NK-92 treated with Interleukin-12 subunit alpha and Interleukin-12 subunit beta, amount 100 ng/mL, for 24 hours (cell line): ENCODE measurements at regions not wholly inside any gene's neighbourhood (a gene's known extent, or its start where the extent isn't known, plus 50 kb on each side); places are given as distances from the start of the nearest gene placed in this dataset.
"Not testable (repeated sequence)": the region's sequence is repeated elsewhere in the genome, so short reads cannot be mapped to it uniquely, and the experiment has no call there.

Experiments
- DNase-seq: peaks from one replicate; lab custom pipeline; 2025; lab: John Stamatoyannopoulos, UW

DNA sequence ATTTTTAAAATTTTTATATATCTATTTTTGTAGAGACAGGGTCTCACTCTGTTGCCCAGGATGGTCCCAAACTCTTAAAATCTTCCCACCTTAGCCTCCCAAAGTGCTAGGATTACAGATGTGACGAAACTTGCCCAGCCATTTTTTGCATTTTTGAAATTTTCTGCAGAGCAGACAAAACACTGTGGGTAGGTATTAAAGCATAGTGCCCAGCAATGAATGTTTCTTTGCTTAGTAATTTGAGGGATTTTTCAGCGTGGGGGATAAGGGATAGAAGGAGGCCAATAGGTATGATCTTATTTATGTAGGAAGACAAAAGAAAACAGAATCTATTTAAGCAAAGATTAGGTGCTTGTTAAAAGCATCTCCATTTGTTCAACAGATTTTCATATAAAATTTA lies 446.8 kb upstream of the DPH6 start:
- DNase-seq: no peak

DNA sequence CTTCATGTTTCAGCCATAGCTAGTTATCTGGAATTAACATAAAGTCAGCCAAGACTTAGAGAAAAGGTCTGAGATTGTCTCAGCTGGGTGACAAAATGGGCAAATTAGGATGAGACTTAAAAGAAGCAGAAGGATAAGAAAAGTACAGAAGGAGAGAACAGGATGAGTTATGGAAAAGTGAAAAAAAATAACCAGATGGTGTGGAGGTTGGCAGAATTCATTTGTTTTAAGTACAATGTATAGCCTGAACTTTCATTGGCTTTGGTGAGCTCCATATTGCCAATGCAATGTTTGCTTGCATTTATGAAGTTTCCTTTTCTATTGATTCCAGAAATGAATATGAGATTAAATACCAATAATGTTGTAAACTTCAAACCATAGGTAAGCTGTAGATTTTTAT lies 447.2 kb upstream of the DPH6 start:
- DNase-seq: no peak

DNA sequence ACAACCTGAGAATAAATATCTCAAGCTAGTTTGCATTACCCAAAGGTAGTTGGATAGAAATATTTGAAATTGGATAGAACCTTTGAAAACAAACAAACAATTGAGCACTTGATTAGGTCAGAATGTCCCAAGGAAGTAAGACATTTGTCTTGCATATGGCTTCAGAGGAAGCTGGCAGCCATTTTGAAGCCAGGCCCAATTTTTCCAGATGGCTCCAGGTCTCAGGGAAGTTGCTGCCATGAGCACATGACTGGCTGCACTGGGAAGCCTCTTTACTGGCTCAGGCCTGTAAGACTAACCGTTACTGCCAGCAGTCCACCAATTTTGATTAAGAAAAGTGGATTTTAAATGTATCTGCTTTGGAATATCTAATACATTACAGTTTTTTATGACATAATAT lies 448.9 kb upstream of the DPH6 start:
- no peak for DNase-seq

DNA sequence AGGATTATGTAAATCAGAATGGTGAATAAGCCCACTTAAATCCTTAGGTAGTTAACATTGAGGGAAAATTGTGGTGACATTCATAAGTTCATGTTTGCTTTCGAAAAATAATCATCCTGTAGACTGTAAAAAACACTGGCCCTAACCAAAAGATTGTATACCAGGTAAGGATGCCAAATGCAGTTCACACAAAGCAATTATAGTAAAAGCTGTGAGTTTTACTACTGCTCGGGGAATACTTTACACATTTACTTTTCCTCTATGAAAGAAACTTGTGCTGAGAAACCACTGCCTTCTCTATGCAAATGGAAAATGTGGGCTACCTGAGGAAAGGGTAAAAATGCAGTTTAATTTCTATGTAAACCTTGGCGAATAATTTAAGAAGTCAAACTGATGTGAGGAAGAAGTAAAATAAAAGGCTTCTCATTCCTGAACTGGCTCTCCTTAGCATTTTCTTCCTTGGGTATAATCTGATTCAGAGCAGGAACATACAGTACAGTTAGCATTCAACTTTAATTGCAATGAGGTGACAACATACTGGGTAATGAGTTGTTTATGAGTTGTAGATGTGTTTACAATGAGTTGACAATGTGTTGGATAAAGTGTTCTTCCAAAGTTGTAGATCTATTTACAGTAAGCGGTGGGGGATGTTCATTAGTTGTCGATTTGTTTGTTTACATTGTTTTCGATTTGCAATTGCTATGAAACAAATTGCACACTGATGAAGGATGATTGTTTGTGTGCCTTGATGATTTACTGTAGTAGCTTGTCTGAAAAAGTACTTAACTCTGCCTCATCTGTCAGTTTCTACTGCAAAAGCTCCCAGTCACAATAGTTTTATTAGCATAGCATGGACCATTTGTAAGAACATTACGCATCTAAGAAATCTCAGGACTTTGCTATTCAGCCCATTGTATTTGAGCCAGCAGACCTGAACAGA lies 453.0 kb upstream of the DPH6 start:
- no peak for DNase-seq

DNA sequence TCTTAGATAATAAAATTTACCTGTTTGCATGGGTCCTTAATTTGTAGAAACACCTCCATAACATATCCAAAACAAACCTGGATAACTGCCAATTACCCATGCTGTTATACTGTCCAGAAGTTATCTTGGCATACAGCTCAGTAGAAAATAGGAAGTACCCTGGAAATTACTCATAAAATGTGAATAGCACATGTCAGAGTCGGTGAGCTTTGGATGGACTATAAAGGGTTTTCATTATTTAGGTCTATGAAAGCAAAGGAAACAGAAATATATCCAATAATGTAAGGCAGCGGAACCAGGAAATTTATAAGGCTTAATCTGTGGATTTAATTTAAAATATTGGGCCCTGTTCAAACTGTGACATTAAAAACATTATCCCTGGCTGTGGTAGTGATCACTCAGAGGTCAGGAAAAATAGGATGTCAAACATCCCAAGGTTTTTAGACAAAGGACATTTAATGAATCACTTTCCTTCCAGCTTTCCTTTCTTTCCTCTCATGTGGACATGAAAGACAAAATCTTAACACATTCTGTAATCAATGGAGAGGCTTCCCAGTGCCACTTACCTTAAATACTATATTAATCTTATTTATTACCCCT lies 459.0 kb upstream of the DPH6 start:
- no peak for DNase-seq

DNA sequence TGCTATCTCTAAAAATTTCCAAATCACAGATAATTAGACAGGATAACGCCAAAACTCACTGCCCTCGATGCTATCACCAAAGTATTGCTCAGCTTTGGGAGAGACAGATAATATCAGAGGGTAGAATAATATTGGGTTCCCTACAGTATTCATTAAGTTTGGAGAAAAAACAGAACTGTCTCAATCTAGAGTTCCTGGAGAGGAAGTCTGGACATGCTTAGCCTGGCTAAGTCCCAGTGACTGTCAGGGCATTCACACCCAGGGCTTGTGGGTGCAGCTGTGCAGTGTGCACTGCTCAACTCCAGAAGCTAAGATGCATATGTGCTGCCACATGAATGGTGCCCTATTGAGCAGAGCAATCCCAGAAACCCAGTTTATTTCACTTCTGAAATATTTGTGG lies 459.6 kb upstream of the DPH6 start:
- no peak for DNase-seq

DNA sequence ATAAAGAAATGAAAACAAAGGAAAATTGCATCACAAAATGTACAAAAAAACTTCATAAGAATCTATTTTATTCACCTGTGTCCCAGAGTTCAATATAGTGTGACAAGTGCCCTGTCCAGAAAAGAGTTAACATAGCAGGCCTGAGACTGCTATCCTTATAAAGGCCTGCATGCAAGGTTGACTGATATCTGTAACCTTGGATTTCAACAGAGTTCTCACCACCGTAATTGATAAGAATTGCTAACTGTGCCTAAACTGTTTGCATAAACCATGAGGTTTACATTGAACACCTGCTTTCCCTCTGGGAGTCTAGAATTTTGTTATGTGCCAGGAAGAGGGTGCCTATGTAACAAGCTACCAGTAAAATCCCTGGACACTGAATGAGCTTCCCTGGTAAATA lies 461.7 kb upstream of the DPH6 start:
- no peak for DNase-seq

DNA sequence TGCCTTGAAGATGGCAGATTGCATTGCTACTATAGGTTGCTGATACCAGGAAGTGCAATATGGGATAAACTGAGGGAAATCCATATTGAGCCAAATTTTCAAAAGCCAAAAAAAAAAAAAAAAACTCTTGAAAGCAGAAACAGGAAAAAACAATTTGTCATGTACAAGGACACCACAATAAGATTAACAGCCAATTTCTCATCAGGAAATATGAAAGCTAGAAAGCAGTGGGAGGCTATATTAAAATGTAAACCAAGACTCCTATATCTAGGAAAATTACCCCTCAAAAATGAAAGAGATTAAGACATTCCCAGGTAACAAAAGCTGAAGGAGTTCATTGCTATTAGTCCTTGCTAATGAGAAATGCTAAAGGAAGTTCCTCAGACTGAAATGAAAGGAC lies 462.8 kb upstream of the DPH6 start:
- no peak for DNase-seq

DNA sequence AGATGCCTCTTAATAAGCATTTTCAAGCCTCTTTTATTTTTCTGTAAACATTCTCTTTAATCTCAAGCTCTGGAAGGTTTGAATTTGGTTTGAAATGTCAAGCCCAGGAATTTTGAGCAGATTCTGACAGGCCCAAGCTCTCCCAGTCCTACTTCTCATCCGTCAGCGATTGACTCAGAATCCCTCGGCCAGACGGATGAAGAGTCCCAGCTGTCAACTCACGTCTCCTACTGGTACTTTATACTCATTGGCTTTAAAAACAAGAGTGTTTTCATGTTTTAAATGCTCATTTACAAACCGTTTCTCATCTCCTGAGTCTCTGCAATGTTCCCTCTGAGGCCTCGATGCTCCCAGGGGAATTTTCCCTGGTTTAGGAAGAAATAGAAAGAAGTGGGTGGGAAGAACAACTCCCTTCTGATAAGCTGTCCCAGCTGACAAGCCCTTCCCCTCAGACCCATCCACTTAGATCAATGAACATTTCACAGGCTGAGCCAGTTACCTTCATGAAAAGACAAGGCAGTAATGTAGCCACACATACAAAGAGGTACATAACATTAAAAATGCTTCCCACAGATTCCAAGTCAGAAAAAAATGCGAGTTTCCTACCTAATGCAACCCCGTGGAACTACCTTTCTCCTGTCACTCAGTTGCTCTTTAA lies 478.2 kb upstream of the DPH6 start:
- no peak for DNase-seq

DNA sequence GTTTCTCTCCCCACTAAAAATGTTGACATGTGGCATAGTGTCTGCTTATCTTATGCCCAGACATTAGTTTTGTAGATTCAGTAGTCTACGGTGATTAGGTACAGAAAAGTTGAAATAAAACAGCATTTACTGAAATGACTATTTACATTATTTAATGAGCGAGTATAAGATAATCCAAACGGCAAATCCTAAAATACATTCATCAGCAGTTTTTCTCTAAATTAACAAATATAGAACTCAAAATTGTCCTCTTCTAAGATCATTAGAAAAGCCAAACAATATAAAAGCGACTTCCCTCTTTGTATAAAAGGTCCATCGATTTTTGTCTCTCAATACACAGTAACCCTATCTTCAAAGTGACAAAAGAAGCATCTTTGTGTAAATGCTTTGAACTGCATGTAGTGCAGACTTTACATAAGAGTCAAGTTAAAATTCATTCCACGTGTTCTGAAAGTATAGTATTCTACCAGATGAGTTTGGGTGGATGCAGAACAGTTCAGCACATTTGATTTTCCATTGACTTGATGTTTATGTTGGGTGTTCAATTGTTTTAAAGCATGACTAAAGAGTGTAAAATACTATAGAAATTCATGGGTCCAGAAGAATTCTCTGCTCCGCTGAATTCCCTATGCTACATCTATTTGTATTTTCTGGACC lies 480.8 kb upstream of the DPH6 start:
- DNase-seq: no peak

DNA sequence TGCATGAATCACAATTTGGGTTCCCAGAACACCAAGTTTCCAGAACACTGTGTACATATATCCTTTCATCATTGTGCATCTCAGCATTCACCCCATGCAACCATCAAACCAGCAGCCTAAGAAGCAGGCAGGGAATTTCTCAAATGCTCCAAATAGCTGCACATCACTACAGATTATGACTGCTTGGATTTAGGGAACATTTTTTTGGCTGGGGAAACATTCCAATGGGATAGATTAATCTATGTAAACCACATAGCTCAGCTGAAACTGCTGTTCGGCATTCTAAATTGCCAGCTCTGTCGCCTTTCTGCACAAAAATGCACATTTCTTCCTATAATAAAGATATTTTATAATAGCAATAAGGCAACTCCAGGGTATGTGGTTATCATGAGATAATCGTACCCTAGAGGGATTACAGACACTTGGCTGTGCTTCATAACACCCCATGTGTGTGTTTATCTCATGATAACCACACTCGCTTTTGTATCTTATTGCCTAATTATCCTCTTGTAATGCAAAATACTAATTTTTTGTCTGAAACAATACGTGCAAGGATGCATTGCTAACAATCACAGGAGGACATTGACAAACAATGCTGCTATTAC lies 483.7 kb upstream of the DPH6 start:
- DNase-seq: no peak

DNA sequence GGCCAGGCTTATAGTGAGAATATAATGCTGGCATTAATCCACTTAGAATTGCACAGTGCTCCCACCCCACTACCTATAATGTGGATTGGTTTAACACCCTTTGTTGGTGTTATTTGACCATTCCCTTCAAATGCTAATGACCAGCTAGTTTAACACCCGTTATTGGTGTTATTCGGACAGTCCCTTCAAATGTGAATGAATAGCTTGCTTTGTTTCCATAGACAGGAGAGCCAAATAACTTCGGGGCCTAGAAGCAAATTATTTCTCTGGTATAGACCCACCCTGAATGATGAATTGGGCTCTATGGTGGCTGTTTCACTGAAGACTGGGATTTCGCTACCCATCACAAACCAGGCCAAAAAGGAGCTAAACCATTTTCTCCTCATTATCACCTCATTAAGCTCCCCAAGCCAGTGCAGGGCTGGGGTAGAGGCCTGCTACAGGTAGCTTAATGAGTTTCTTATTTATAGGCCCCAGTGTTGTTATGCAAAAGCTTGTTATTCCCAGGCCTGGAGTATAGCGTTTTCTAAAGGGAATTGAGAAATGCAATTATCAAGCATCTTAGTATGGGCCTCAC lies 494.1 kb upstream of the DPH6 start:
- DNase-seq: no peak

DNA sequence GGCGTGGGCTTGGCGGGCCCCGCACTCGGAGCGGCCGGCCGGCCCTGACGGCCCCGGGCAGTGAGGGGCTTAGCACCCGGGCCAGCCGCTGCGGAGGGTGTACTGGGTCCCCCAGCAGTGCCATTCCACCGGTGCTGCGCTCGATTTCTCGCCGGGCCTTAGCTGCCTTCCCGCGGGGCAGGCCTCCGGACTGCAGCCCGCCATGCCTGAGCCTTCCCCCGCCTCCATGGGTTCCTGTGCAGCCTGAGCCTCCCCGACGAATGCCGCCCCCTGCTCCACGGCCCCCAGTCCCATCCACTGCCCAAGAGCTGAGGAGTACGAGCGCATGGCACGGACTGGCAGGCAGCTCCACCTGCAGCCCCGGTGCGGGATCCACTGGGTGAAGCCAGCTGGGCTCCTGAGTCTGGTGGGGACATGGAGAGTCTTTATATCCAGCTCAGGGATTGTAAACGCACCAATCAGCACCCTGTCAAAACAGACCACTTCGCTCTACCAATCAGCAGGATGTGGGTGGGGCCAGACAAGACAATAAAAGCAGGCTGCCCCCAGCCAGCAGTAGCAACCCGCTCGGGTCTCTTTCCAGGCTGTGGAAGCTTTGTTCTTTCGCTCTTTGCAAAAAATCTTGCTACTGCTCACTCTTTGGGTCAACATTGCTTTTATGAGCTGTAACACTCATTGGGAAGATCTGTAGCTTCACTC lies 501.2 kb upstream of the DPH6 start:
- not testable (repeated sequence) for DNase-seq

DNA sequence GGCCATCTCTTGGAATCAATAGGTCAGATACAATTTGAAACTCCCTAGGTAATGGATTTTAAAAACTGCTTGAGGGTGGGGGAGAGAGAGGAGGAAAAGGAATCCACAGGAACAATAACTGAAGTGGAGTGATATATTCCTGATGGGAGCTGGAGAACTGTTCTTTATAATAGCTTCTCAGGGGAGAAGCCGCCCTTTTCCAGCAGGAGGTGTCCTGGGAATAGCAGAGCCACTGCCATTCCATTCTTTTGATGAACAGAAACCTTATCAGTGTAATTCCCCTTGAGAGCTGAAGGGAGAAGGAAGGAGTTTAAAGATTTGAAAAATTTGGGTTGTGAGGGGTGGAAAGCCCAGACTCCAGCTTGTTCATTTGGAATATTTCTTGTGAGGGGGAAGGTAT lies 504.9 kb upstream of the DPH6 start:
- no peak for DNase-seq

DNA sequence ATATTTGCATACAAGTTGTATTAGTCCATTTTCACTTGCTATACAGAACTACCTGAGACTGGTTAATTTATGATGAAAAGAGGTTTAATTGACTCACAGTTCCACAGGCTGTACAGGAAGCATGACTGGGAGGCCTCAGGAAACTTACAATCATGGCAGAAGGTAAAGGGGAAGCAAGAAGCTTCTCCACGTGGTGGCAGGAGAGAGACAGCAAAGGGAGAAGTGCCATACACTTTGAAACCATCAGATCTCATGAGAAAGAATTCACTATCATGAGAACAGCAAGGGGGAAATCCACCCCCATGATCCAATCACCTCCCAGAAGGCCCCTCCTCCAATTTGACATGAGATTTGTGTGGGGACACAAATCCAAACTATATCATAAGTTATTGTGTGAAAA lies 506.7 kb upstream of the DPH6 start:
- DNase-seq: not testable (repeated sequence)

DNA sequence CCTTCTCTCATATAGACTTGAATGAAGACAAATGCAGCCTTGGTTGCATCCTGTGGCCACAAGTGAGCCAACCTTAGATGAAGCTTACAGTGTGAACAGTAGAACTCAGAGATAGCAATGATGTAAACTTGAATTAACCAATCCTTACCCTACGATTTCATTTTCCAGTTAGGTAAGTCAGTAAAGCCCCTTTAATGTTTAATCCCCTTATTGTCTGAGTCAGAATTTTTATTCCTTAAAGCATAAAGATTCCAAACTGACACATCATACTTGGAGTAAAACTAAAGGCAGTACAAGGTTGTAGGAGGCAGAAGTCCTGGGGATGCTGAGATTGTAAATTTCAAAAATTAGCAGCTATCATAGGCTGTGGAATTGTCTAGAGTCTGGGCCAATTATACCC lies 507.8 kb upstream of the DPH6 start:
- no peak for DNase-seq

DNA sequence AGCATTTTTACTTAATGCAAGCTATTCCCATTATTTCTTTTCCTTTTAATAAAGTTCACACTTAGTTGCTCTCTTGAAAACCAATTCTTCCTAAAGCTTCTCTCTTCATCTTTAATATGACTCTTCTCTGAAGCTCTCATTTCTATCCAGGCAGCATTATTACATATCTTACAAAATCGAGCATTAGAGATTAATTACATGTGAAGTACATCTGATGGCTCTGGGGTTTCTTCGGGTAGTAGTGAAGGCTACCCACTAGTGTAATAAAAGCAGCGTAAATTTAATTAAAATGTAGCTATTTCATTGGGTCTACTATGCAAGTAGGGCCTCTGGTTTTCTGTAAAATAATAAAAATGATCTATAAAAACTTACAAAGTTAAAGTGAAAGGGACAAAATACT lies 513.6 kb upstream of the DPH6 start:
- no peak for DNase-seq

DNA sequence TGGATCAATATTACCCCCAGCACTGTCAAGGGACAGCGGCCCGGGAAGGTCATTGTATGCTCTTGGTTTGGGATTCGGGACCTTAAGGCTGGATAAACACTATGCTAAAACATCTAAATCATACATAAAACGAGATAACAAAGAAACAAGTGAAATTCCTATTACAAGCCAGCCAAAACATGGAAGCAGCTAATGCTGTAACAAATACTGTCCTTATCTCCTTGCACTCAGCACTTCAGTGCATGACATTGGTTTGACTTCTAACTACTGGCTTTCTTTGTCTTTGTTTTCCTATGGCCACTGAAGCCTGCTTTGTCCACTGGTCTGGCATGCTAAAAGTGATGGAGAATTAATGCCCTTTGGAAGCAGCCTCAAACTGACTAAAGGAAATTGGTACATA lies 516.4 kb upstream of the DPH6 start:
- DNase-seq: no peak

DNA sequence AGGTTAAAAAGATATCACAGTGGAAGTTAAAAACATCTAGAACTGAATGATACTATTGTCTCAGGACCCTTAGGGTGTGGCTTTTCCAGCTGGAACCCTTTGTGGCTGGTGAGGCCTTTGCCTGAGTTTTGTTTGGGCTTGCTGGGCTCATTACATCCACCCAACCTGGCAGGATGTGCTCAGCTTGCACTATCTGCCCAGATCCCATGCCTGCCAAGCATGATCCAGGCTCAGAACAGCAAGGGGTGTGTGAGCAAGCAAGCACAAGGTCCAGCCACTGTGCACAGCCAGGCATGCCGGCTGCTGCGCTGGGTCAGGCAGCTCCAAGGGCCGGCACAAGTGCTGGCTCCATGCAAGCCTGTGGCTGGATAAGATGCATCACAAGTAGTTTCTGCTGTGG lies 512.7 kb upstream of the CDIN1 start:
- no peak for DNase-seq

DNA sequence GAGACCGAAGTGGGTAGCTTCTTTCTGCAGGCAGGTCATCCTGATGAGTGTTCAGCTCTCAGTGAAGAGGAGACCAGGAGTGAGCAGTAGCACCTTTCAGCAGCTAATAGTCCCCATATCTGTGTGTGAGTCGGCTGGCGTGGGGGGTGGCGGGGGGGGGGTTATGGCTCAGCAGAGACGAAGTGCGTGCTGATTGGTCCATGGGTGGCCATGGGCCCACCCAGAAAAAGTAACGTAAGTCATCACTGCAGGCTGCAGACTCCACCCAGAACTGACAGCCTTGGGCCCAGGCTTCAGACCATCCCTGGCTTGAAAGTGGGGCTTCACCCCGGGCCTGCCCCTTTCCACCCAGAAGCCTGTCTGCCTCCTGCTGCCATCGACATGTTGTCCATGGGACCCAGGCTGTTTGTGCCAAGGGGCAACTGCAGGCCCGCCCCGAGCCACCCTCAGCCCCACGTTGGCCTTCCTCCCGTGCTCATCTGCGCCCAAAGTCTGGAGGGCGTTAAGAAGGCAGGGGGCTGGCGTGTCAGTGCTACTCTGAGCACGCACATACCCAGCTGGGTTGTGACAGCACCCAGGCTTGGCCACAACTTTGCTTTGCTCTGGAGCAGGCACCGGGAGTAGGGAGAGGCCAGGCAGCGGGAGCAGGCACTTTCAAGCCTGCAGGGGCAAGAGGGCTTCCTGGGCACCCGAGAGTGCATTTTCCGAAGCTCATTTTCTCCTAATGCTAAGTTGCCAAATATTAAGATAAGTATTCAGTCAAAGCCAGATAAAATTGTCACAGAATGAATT lies 511.7 kb upstream of the CDIN1 start:
- DNase-seq: no peak
